ENCODE measurements at regions not wholly inside any gene's neighbourhood (a gene's known extent, or its start where the extent isn't known, plus 50 kb on each side); places are given as distances from the start of the nearest gene placed in this dataset.

DNA sequence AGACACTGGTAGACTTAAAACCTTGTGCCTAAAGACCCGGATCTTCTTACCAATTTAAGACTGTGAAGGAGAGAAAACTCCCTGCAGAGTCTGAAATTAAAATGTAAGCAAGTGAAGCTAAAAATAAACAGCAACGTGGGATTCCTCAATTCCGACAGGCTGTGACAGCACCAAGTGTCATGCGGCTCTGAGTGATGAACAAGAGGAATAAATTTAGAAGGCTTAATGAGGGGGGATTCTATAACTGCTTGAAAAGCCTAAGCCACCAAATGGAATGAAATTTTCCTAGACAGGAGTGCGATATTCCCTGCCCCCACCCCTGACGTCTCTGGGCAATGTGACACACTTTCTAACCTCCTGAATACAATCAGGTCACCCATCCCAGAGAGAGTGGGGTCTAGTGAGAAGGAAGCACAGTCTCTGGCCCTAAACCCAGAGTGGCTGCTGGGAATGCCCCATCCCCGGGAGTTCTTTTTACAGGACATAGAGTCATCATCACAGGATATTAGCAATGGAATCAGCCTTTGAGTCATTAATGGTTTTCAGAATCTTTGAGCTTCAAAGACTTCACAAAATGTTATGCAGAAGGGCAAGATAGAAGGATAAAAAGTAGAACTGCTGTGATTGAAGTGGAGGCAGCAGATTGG lies 114.3 kb downstream of the EDEM1 start:
- no peak for TF ChIP-seq CTCF (IDR thresholded peaks at IDR 0.05)
- TF ChIP-seq POLR2A (IDR thresholded peaks at IDR 0.05) = no peak
- intact Hi-C loops (cut with DNase I) = no loop called here
- 60 to 61% methylated on average over 7 of the region's 7 CpGs for WGBS, 2 donors

GRCh38 chr3:5302661-5303060 lies 115.2 kb downstream of the EDEM1 start:
- Histone ChIP-seq H3K9me3 (no peaks in the 10 kb centered on the region), H3K27ac (no peak overlapping the region), H3K36me3 (no peaks in the 10 kb centered on the region), H3K27me3 (no peaks in the 10 kb centered on the region), H3K4me3 (replicated peaks in 1 of 3) (no peak overlapping the region), H3K4me1 (no peaks in the 10 kb centered on the region)
- intact Hi-C loops (cut with DNase I) = no loop called here
- 92 to 96% methylated on average over 3 of the region's 3 CpGs for WGBS, 2 donors
- TF ChIP-seq CTCF (IDR thresholded peaks at IDR 0.05) (no peak), POLR2A (IDR thresholded peaks at IDR 0.05) (no peak)
- DNase-seq = no peak

More for the DNA sequence above, 114.3 kb downstream of the EDEM1 start:
- no peaks in the 10 kb centered on the region for H3K27me3 ChIP-seq
- DNase-seq = no peak
- no peak overlapping the region for H3K4me3 ChIP-seq (replicated peaks in 1 of 3)
- no peaks in the 10 kb centered on the region for H3K9me3 ChIP-seq
- no peak overlapping the region for H3K27ac ChIP-seq
- no peaks in the 10 kb centered on the region for H3K36me3 ChIP-seq
- H3K4me1 ChIP-seq = no peaks in the 10 kb centered on the region

DNA sequence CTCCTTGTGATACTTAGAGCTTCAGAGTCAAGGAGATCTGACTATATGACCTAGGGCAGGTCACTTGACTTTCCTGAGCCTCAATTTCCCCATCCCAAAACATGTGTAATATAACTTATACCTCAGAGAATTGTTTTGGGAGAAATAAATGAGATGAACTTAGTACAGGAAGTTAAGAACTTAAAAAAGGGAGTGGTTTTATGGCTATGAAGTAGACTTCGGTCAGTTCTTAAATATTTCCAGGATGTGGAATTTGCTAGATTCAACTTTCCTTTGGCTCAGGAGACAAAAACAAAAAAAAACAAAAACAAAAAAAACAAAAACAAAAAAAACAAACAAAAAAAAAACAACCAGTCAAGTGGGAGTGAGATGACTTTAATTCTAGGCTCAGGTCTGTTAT lies 116.7 kb downstream of the EDEM1 start:
- Histone ChIP-seq H3K9me3 (no peaks in the 10 kb centered on the region), H3K4me3 (replicated peaks in 1 of 3) (no peak overlapping the region), H3K4me1 (no peaks in the 10 kb centered on the region), H3K27me3 (no peaks in the 10 kb centered on the region), H3K27ac (no peak overlapping the region), H3K36me3 (no peaks in the 10 kb centered on the region)
- no peak for DNase-seq
- intact Hi-C loops (cut with DNase I) = no loop called here
- TF ChIP-seq POLR2A (IDR thresholded peaks at IDR 0.05) (no peak), CTCF (IDR thresholded peaks at IDR 0.05) (no peak)
- 81 to 88% methylated on average over 1 of the region's 1 CpG for WGBS, 2 donors

- no peak overlapping the region for H3K27ac ChIP-seq
- DNase-seq = peak; percentile 3 to 11
Measured at GRCh38 chr3:5304789-5305683, 117.5 kb downstream of the EDEM1 start.

More at GRCh38 chr3:5304789-5305683, 117.5 kb downstream of the EDEM1 start:
- intact Hi-C loops (cut with DNase I) = no loop called here
- no peaks in the 10 kb centered on the region for H3K4me1 ChIP-seq
- WGBS, 2 donors = 33 to 34% methylated on average over 13 of the region's 13 CpGs
- H3K36me3 ChIP-seq = no peaks in the 10 kb centered on the region
- no peaks in the 10 kb centered on the region for H3K27me3 ChIP-seq
- H3K4me3 ChIP-seq (replicated peaks in 1 of 3) = no peak overlapping the region
- TF ChIP-seq CTCF (IDR thresholded peaks at IDR 0.05) (peak in 3 of 6 experiments; percentile 19 to 34 (median 23)), POLR2A (IDR thresholded peaks at IDR 0.05) (no peak)
- no peaks in the 10 kb centered on the region for H3K9me3 ChIP-seq
